HS-5 (cell line): ENCODE measurements at regions not wholly inside any gene's neighbourhood (a gene's known extent, or its start where the extent isn't known, plus 50 kb on each side); places are given as distances from the start of the nearest gene placed in this dataset.
"Not testable (repeated sequence)": the region's sequence is repeated elsewhere in the genome, so short reads cannot be mapped to it uniquely, and the experiment has no call there.

Experiments
- DNase-seq: peaks from one replicate; pipeline ENCODE4 v3.0.0-alpha.2; 2012; ENCODE audit warnings: low read depth

- DNase-seq = no peak
Measured at GRCh38 chr1:30562559-30562958, 160.8 kb downstream of the MATN1 start.

- DNase-seq = no peak
Measured at GRCh38 chr1:30551603-30552002, 171.8 kb downstream of the MATN1 start.

- DNase-seq = no peak
Measured at GRCh38 chr1:30550365-30551220, 172.8 kb downstream of the MATN1 start.

GRCh38 chr1:30549872-30550271 lies 173.5 kb downstream of the MATN1 start:
- not testable (repeated sequence) for DNase-seq

GRCh38 chr1:30548294-30548693 lies 175.1 kb downstream of the MATN1 start:
- no peak for DNase-seq

- not testable (repeated sequence) for DNase-seq
Measured at GRCh38 chr1:30547326-30547725, 176.1 kb downstream of the MATN1 start.

GRCh38 chr1:30545365-30545764 lies 178.0 kb downstream of the MATN1 start:
- no peak for DNase-seq

- no peak for DNase-seq
Measured at GRCh38 chr1:30541721-30542485, 181.5 kb downstream of the MATN1 start.

GRCh38 chr1:30540611-30541192 lies 182.7 kb downstream of the MATN1 start:
- no peak for DNase-seq

- DNase-seq = no peak
Measured at GRCh38 chr1:30539884-30540283, 183.5 kb downstream of the MATN1 start.

- no peak for DNase-seq
Measured at GRCh38 chr1:30538993-30539867, 184.2 kb downstream of the MATN1 start.

GRCh38 chr1:30538226-30538992 lies 185.0 kb downstream of the MATN1 start:
- DNase-seq = no peak

GRCh38 chr1:30537279-30537678 lies 186.1 kb downstream of the MATN1 start:
- no peak for DNase-seq

GRCh38 chr1:30536530-30536929 lies 186.9 kb downstream of the MATN1 start:
- DNase-seq = no peak

- no peak for DNase-seq
Measured at GRCh38 chr1:30535595-30536325, 187.6 kb downstream of the MATN1 start.

GRCh38 chr1:30534551-30534940 lies 188.8 kb downstream of the MATN1 start:
- no peak for DNase-seq

- DNase-seq = no peak
Measured at GRCh38 chr1:30533796-30534550, 189.4 kb downstream of the MATN1 start.

- no peak for DNase-seq
Measured at GRCh38 chr1:30533141-30533540, 190.2 kb downstream of the MATN1 start.

- DNase-seq = no peak
Measured at GRCh38 chr1:30532621-30533020, 190.8 kb downstream of the MATN1 start.
